GM10266 (cell line): ENCODE measurements at regions not wholly inside any gene's neighbourhood (a gene's known extent, or its start where the extent isn't known, plus 50 kb on each side); places are given as distances from the start of the nearest gene placed in this dataset.
"Not testable (repeated sequence)": the region's sequence is repeated elsewhere in the genome, so short reads cannot be mapped to it uniquely, and the experiment has no call there.

Source experiments
- DNase-seq: peaks from one replicate; pipeline ENCODE4 v3.0.0; 2012; ENCODE audit errors: extremely low spot score
- CTCF ChIP-seq: IDR thresholded peaks from 2 replicates; pipeline ENCODE4 v1.5.1; 2012; ENCODE audit warnings: mild to moderate bottlenecking, low read depth; ENCODE audit not compliant: control insufficient read depth, insufficient read depth; ENCODE audit errors: missing control alignments

- not testable (repeated sequence) for DNase-seq
Observed at GRCh38 chr16:32947336-32947735, 246.7 kb upstream of the TP53TG3C start.

- DNase-seq, result not testable (repeated sequence)
Observed at GRCh38 chr16:32946041-32946560, 247.9 kb upstream of the TP53TG3C start.

GRCh38 chr16:32945311-32945710, 248.7 kb upstream of the TP53TG3C start:
- DNase-seq, result not testable (repeated sequence)

GRCh38 chr16:32939845-32940244, 254.2 kb upstream of the TP53TG3C start:
- DNase-seq, result not testable (repeated sequence)

GRCh38 chr16:32937929-32938328, 256.1 kb upstream of the TP53TG3C start:
- not testable (repeated sequence) for DNase-seq

- DNase-seq, result not testable (repeated sequence)
Observed at GRCh38 chr16:32932240-32933040, 256.5 kb upstream of the TP53TG3 start.

GRCh38 chr16:32925192-32925591, 249.2 kb upstream of the TP53TG3 start:
- DNase-seq, result not testable (repeated sequence)

GRCh38 chr16:32922578-32922977, 246.6 kb upstream of the TP53TG3 start:
- DNase-seq, result not testable (repeated sequence)

GRCh38 chr16:32915346-32915745, 239.4 kb upstream of the TP53TG3 start:
- DNase-seq, result not testable (repeated sequence)

- not testable (repeated sequence) for DNase-seq
- TF ChIP-seq CTCF, result peak; percentile 3
Observed at GRCh38 chr16:32897782-32898181, 221.8 kb upstream of the TP53TG3 start.

GRCh38 chr16:32885392-32885791, 209.4 kb upstream of the TP53TG3 start:
- not testable (repeated sequence) for DNase-seq

GRCh38 chr16:32884556-32884955, 208.6 kb upstream of the TP53TG3 start:
- not testable (repeated sequence) for DNase-seq

GRCh38 chr16:32882328-32882857, 206.4 kb upstream of the TP53TG3 start:
- DNase-seq, result not testable (repeated sequence)

- DNase-seq, result not testable (repeated sequence)
Observed at GRCh38 chr16:32881631-32882030, 205.7 kb upstream of the TP53TG3 start.

- not testable (repeated sequence) for DNase-seq
Observed at GRCh38 chr16:32880009-32880408, 204.0 kb upstream of the TP53TG3 start.

GRCh38 chr16:32876718-32877117, 200.8 kb upstream of the TP53TG3 start:
- DNase-seq, result not testable (repeated sequence)

GRCh38 chr16:32873783-32874182, 197.8 kb upstream of the TP53TG3 start:
- DNase-seq, result not testable (repeated sequence)

- not testable (repeated sequence) for DNase-seq
Observed at GRCh38 chr16:32873120-32873519, 197.2 kb upstream of the TP53TG3 start.

GRCh38 chr16:32870628-32871027, 194.7 kb upstream of the TP53TG3 start:
- not testable (repeated sequence) for DNase-seq

GRCh38 chr16:32868334-32868733, 192.4 kb upstream of the TP53TG3 start:
- DNase-seq, result not testable (repeated sequence)

- not testable (repeated sequence) for DNase-seq
Observed at GRCh38 chr16:32865284-32865683, 189.3 kb upstream of the TP53TG3 start.
